HG03108 (cell line): ENCODE measurements at regions not wholly inside any gene's neighbourhood (a gene's known extent, or its start where the extent isn't known, plus 50 kb on each side); places are given as distances from the start of the nearest gene placed in this dataset.
"Not testable (repeated sequence)": the region's sequence is repeated elsewhere in the genome, so short reads cannot be mapped to it uniquely, and the experiment has no call there.

Experiments
- ATAC-seq: cut with Tn5 transposase; IDR thresholded peaks from one replicate; pipeline ENCODE4 v1.9.1; 2021; ENCODE audit warnings: moderate library complexity; ENCODE audit not compliant: unreplicated experiment

DNA sequence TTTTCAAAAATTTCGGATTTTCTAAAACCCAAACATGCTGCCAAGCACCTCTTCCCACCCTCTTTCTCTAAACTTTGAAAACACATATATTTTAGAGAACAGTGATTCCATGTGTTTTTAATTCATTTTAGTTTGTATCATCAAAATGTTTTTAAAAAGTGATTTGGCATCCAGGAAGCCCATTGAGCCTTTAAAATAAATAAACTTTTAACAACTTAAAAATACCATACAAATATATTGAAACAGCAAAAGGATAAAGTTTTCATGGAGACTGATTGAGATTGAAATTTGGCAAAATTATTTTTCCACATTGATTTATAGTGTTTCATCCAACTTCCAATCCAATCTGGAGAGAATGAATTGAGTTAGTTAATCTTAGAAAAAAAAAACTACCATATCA, 374.7 kb downstream of the CD109 start:
- no peak for ATAC-seq

DNA sequence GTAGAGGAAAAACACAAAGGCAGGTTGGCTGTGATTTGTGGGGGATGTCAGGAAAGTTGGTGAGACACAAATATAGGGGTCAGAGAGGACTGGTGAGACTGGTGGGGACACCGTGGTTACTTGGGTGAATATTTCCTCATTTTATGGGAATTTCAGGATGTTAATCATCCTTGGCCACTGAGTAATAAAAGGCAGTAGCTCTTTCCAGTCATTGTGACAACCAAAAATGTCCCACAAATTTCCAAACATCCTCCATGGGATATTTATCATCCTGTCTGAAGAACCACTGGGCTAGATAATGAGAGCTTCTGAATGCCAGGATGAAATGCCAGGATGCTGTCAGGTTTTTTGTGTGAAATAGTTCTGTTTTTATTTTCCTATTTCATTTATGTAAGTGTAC, 374.1 kb downstream of the CD109 start:
- ATAC-seq = no peak

DNA sequence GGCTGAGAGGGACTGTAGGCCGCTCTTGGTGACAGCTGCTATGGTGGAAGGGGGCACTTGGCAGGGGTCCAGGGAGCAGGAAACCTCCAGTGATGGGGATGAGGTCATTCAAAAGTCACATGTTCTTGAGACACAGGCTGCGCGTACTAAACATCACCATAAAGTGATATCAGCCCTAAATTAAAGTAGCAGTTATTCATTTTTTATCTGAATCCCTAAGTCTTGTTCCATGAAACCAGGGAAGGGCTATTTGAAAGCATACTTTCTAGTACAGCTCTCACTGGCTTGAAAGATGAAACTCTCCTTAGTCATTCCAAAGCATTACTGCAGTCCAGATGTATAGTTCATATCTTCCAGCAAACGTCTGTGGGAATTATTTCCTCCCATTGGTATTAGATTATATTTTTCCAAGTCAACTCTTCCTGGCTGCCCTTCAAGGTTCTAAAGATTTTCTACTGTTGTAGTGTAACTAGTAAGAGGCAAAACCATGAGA, 373.1 kb downstream of the CD109 start:
- no peak for ATAC-seq

DNA sequence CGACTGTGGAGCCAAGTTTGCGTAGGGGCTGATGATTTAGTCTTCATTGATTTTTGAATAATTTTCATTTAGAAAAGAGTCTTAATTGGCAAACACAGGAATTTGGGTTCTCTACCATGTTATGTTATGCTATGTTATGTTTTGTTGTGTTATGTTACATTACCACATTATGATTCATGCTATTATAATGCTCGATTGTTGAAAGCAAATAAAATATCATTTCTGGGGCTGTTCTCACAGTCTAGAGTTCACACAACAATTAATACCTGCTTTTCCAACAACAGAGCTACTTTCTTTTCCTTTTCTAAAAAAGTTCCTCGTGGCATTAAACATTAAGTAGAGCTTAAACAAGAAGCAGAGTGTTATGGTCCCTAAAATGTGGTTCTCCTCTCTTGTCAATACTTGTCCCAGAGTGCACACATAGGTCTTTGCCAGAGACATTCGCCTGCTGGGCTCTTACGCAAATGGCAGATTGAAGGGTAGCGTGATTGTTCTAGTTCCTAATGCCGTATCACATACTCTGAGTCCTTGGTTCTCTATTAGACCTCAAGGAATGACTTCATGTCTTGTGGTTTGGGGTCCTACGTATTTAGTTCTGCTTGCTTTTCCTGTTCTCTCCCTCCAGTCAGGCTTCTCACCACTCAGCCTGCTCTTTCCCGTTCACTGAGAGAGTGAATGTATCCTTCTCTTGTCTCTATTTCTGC, 370.3 kb downstream of the CD109 start:
- no peak for ATAC-seq

DNA sequence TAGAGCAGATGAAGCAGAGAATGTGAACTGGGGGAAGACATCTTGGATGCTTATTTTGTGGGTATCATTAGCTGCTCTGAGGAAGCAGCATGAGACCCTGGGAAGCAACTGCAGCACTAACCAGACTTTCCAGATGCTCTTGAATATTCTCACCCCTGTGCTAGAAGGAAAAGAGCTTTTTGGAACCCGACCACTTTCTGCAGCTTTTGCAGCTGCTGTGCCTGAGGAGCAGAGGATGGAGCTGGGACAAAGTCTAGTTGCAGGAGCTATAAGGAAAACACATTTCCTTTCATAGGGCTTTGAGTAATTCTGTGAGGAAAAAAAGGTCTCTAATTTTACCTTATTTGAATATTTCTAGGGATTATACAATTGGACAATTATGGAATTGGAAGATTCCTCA, 369.7 kb downstream of the CD109 start:
- no peak for ATAC-seq

DNA sequence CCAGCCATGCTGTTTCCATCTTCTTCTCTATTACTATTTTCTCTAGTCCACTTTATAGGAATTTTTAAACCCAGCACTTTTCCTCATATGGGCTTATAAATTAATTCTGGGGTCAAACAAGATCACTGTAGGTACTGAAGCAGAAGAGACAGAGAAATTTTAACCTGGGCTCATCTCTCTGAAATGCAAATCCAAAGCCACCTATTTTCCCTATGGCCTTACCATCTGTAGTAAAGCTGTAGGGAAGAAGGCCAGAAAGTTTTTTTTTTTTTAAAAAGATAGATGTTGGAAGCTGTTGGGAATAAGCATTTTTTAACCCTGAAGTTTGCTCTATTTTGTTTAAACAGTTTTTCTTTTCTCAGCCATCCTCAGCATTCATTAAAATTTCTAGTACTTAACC, 367.4 kb downstream of the CD109 start:
- no peak for ATAC-seq

DNA sequence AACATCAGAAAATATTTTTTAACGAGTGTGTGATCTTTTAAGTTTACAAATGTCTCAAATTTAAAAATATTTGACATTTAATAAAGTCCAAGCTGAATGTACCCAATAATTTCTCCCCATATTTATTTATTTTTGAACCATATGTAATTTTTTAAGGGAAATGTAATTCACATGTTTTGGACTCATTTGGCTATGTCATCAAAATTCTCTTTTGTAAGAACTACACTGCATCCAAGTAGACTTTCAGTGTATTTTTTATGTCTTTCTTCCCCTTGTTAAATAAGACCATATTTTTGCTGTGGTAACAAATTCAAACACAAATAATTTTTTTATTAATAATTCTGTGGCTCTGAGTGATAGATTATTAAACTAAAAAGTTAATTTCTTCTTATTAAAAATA, 365.2 kb downstream of the CD109 start:
- no peak for ATAC-seq

GRCh38 chr6:74060354-74060753, 364.4 kb downstream of the CD109 start:
- ATAC-seq = no peak

DNA sequence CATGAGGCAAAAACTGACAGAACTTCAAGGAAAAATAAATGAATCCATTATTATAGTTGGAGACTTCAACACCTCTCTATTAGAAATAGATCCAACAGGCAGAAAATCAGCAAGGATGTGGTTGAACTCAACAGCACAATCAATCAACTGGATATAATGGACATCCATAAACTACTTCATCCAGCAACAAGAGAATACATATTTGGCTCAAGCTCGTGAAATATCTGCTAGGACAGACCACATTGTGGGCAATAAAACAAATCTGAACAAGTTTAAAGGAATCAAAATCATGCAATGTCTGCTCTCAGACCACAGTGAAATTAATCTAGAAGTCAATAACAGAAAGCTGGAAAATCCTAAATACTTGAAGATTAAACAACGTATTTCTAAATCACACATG, 362.6 kb downstream of the CD109 start:
- ATAC-seq = no peak

DNA sequence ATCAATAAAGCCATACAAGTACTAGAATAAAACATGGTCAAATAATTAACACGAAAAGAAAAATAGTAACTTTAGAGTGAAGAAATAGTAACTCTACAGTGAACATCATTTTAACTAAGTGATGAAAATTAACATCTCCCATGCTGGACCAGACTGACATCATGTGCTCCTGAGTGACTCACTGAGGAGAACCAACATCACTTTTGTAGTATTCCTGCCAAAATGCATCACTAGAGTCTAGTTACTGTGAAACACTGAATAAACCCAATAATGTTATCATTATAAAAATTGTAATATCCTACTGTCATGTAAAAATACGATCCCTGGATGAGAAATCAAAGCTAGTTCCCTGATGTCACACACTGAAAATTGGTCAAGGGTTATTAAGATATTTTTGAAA, 361.3 kb downstream of the CD109 start:
- no peak for ATAC-seq

- ATAC-seq = no peak
These were observed 358.2 kb downstream of the CD109 start for GRCh38 chr6:74054190-74054589.

GRCh38 chr6:74050921-74051320, 354.9 kb downstream of the CD109 start:
- ATAC-seq = no peak

DNA sequence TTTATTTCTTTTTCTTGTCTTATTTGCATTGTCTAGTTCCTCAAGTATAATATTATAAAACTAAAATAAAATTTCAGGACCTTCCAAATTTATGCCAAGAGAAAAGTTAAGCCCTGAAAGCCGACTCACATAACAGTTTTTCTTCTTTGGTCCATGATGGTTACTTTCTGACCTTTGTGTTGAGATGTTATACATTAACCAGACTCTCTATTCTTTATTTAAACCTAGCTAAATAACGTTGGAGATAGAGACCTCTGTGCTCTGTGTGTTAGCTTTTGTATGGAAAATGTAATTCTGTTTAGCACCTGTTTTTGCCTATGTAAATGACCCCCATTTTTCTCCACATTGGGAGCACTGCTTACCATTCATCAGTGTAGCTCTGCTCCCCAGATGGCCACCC, 352.4 kb downstream of the CD109 start:
- no peak for ATAC-seq

- ATAC-seq = no peak
These were observed 348.6 kb downstream of the CD109 start for GRCh38 chr6:74044417-74045096.

DNA sequence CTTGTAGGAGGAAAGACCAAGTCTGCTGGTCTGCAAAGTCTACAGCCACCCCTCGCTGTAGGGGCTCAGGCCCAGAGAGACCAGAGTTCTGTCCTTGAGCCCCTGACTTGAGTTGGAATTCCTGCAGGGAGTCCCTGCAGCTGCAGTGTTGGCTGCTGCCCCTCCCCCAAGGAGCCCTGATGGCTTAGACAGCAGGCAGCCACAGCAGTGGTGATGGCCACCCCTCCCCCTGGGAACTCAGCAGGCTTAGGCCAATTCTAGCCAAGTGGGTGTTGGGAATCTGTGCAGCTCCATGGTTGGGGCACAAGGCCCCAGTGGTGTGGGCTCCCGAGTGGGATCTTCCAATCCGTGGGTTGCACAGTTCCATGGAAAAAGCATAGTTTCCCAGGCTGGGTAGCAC, 345.4 kb downstream of the CD109 start:
- ATAC-seq = no peak

DNA sequence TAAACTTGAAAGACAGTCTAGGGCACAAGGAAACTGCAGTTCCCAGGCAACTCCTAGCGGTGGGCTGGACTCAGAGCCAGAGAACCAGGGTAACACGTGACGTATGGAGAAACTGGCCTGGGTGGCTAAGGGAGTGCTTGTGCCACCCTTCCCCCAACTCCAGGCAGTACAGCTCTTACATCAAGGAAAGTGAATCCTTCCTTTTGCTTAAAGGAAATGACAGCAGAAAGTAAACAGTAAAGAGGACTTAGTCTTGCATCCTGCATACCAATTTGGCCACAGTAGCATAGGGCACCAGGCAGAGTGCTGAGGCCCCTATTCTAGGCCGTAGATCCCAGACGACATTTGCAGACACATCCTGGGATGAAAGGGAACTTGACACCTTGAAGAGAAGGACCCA, 322.8 kb downstream of the CD109 start:
- ATAC-seq = no peak

DNA sequence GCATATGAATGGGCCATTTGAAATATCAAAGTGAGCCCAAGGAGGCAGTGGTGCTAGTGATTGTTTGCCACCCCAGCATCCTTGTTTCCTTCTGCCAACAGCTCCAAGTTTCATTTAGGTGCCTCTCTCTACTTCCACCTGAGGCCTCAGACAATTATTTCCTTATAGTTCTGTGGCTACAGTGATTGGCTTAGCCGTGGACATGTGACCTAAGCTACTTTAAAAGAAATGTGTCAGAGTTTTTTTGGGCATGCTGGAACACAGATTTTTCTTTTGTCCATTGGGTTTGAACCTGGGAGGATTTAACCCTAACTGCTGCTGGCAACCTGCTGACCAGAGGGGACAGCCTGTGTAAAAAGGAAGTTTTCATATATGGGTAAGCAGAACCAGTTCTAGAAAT, 319.4 kb downstream of the CD109 start:
- no peak for ATAC-seq

GRCh38 chr6:74000666-74001490, 304.9 kb downstream of the CD109 start:
- no peak for ATAC-seq

DNA sequence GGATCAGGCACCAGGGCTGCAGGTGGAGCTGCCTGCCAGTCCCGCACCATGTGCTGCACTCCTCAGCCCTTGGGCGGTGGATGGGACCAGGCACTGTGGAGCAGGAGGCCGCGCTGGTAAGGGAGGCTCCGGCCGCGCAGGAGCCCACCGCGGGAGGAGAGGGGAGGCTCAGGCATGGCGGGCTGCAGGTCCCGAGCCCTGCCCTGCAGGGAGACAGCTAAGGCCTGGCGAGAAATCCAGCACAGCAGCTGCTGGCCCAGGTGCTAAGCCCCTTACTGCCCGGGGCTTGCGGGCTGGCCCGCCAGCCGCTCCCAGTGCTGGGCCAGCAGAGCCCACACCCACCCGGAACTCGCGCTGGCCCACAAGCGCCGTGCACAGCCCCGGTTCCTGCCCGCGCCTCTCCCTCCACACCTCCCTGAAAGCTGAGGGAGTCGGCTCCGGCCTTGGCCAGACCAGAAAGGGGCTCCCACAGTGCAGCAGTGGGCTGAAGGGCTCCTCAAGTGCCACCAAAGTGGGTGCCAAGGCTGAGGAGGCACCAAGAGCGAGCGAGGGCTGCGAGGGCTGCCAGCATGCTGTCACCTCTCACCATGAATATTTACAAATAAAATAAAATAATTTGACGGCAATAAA, 294.7 kb downstream of the CD109 start:
- ATAC-seq = not testable (repeated sequence)

GRCh38 chr6:73989428-73989827, 293.4 kb downstream of the CD109 start:
- no peak for ATAC-seq

DNA sequence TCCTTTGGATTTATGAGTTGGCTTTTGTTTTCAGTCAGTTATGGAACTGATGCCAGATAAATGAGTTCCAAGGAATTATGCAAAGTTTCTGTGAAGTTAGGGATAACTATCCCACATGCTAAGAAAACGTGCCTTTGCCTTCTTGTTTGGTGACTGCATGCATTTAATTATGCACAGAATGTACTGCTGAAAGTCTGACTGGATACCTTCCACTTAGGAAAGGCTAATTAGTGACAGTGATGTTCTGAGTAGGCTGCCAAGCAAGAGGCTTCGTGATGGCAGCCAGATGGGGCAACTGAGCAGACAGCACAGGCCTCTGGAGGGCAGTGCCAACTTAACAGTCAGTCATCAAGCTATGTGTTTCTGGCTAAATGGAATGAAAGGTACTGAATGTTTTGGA, 289.9 kb downstream of the CD109 start:
- ATAC-seq = no peak
